Neuron (in vitro differentiated cells): ENCODE measurements at regions not wholly inside any gene's neighbourhood (a gene's known extent, or its start where the extent isn't known, plus 50 kb on each side); places are given as distances from the start of the nearest gene placed in this dataset.
"Not testable (repeated sequence)": the region's sequence is repeated elsewhere in the genome, so short reads cannot be mapped to it uniquely, and the experiment has no call there.

ENCODE experiments used
- H2AFZ ChIP-seq: one replicate; pipeline ENCODE4 v1.6.1; 2013; ENCODE audit warnings: low read depth, mild to moderate bottlenecking, inconsistent platforms, low read length, moderate library complexity
- H3K27me3 ChIP-seq: one replicate; pipeline ENCODE4 v1.6.1; 2013; ENCODE audit warnings: low read length; ENCODE audit not compliant: insufficient read depth
- H3K36me3 ChIP-seq: one replicate; pipeline ENCODE4 v1.6.1; 2013; ENCODE audit warnings: low read length; ENCODE audit not compliant: insufficient read depth
- H3K4me1 ChIP-seq: one replicate; pipeline ENCODE4 v1.6.1; 2013; ENCODE audit warnings: low read length; ENCODE audit not compliant: insufficient read depth
- H3K4me3 ChIP-seq: 2 replicates; pipeline ENCODE4 v1.5.1; 2013; ENCODE audit warnings: mild to moderate bottlenecking, low read length, moderate library complexity
- H3K9me3 ChIP-seq: one replicate; pipeline ENCODE4 v1.6.1; 2013; ENCODE audit warnings: low read length

DNA sequence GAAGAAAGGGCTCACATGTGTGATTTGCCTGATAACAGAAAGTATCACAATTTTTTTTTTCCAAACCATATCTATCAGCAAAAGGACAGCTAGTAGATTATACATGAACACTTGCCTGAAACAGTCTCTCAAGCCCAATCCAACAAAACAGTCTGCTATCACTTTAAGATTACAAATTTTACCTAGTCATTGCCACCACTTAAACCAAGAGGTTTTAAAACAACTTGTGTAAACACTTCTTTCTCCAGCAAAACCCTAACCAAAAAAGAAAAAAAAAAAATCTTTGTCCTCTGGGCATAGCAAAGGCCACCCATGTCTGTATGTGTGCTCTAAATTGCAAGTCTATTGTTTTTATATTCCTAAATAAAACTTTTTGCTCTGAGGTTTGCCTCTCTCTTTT is 1568.4 kb downstream of the GRIK2 start:
- Histone ChIP-seq H2AFZ (no peak overlapping the region), H3K4me1 (no peaks in the 10 kb centered on the region), H3K27me3 (no peaks in the 10 kb centered on the region), H3K9me3 (no peaks in the 10 kb centered on the region), H3K36me3 (no peaks in the 10 kb centered on the region), H3K4me3 (no peak overlapping the region)

- Histone ChIP-seq H3K27me3 (no peaks in the 10 kb centered on the region), H3K4me1 (no peaks in the 10 kb centered on the region), H3K36me3 (no peaks in the 10 kb centered on the region), H2AFZ (no peak overlapping the region), H3K4me3 (no peak overlapping the region), H3K9me3 (no peaks in the 10 kb centered on the region)
Observed at GRCh38 chr6:102950967-102951366, 1557.5 kb downstream of the GRIK2 start.

DNA sequence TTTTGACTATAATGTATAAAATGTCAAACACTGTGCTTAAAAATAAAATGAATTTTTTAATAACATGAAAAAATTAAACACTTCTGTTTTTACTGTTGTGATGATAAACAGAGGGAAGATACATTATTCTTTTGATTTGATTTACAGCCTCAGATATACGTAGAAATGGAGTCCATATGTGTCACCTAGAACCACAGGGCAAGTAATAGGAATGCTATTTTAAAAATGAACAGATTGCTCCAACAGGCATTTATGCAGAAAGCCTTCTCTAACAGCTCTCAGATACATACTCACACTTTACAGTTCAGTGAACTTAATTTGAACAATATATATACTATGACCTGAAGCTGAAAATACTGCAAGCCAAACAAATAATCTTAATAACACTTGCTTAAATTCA is 1551.0 kb downstream of the GRIK2 start:
- Histone ChIP-seq H3K27me3 (no peaks in the 10 kb centered on the region), H2AFZ (no peak overlapping the region), H3K4me3 (no peak overlapping the region), H3K9me3 (no peaks in the 10 kb centered on the region), H3K4me1 (no peaks in the 10 kb centered on the region), H3K36me3 (no peaks in the 10 kb centered on the region)

- no peaks in the 10 kb centered on the region for H3K27me3 ChIP-seq
- H2AFZ ChIP-seq: no peak overlapping the region
- H3K36me3 ChIP-seq: no peaks in the 10 kb centered on the region
- no peaks in the 10 kb centered on the region for H3K9me3 ChIP-seq
- H3K4me1 ChIP-seq: no peaks in the 10 kb centered on the region
- no peak overlapping the region for H3K4me3 ChIP-seq
Observed at GRCh38 chr6:102942206-102942605, 1548.7 kb downstream of the GRIK2 start.

GRCh38 chr6:102936959-102937358 is 1543.5 kb downstream of the GRIK2 start:
- Histone ChIP-seq H3K4me3 (no peak overlapping the region), H2AFZ (no peak overlapping the region), H3K27me3 (no peaks in the 10 kb centered on the region), H3K9me3 (no peaks in the 10 kb centered on the region), H3K36me3 (no peaks in the 10 kb centered on the region), H3K4me1 (no peaks in the 10 kb centered on the region)

GRCh38 chr6:102928109-102928508 is 1534.6 kb downstream of the GRIK2 start:
- Histone ChIP-seq H3K27me3 (no peaks in the 10 kb centered on the region), H3K4me1 (no peaks in the 10 kb centered on the region), H3K9me3 (no peaks in the 10 kb centered on the region), H2AFZ (no peak overlapping the region), H3K4me3 (no peak overlapping the region), H3K36me3 (no peaks in the 10 kb centered on the region)

GRCh38 chr6:102918161-102918560 is 1524.7 kb downstream of the GRIK2 start:
- Histone ChIP-seq H3K9me3 (no peaks in the 10 kb centered on the region), H3K27me3 (no peaks in the 10 kb centered on the region), H3K36me3 (no peaks in the 10 kb centered on the region), H3K4me3 (no peak overlapping the region), H3K4me1 (no peaks in the 10 kb centered on the region), H2AFZ (no peak overlapping the region)

- Histone ChIP-seq H3K27me3 (no peaks in the 10 kb centered on the region), H2AFZ (no peak overlapping the region), H3K9me3 (no peaks in the 10 kb centered on the region), H3K4me1 (no peaks in the 10 kb centered on the region), H3K36me3 (no peaks in the 10 kb centered on the region), H3K4me3 (no peak overlapping the region)
Observed at GRCh38 chr6:102911571-102911970, 1518.1 kb downstream of the GRIK2 start.

- H3K9me3 ChIP-seq, H3K27me3 ChIP-seq, H3K4me1 ChIP-seq, H2AFZ ChIP-seq, H3K36me3 ChIP-seq, H3K4me3 ChIP-seq: not testable (repeated sequence)
Observed at GRCh38 chr6:102910701-102911139, 1517.2 kb downstream of the GRIK2 start.

GRCh38 chr6:102907181-102907580 is 1513.7 kb downstream of the GRIK2 start:
- no peaks in the 10 kb centered on the region for H3K4me1 ChIP-seq
- no peak overlapping the region for H3K4me3 ChIP-seq
- no peaks in the 10 kb centered on the region for H3K27me3 ChIP-seq
- H3K36me3 ChIP-seq: no peaks in the 10 kb centered on the region
- H3K9me3 ChIP-seq: no peaks in the 10 kb centered on the region
- H2AFZ ChIP-seq: no peak overlapping the region

DNA sequence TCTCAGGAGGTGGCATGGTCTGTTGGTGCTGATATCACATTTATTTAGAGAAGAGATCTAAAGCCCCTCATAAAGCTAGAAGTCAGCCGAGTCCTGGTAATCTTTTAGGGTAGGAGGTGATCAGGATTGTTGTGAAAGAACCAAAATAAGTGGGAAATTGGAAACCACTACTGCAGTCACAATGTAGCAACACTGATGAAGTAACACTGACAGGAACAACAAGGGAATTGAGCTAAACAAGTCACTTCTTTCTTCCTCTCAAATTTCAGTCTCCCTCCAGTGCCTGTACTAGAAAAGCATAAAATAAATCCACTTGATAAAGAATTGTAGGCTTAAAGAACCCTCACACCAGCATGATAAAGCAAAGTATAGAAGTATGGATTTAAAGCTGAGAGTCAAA is 1509.0 kb downstream of the GRIK2 start:
- Histone ChIP-seq H3K4me1 (no peaks in the 10 kb centered on the region), H2AFZ (no peak overlapping the region), H3K4me3 (no peak overlapping the region), H3K9me3 (no peaks in the 10 kb centered on the region), H3K36me3 (no peaks in the 10 kb centered on the region), H3K27me3 (peaks cover 2% of the 10 kb centered on the region)

GRCh38 chr6:102895683-102896082 is 1502.2 kb downstream of the GRIK2 start:
- Histone ChIP-seq H2AFZ (no peak overlapping the region), H3K4me1 (no peaks in the 10 kb centered on the region), H3K4me3 (no peak overlapping the region), H3K9me3 (no peaks in the 10 kb centered on the region), H3K36me3 (no peaks in the 10 kb centered on the region), H3K27me3 (peaks cover under 1% of the 10 kb centered on the region)

DNA sequence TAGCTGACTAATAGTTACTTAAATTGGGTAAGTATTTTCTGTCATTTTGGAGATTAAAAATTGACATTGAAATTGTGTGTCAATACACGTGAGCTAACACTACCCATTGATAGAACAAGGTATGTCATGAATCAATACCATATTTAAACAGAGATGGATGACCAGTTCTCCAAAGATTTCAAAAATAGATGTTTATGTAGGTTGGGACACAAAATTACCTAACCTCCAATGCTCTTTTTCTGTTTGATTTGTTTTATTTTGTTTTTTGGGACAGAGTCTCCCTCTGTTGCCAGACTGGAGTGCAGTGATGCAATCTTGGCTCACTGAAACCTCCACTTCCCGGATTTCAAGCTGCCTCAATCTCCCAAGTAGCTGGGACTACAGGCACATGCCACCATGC is 1491.7 kb downstream of the GRIK2 start:
- no peaks in the 10 kb centered on the region for H3K9me3 ChIP-seq
- no peak overlapping the region for H2AFZ ChIP-seq
- no peaks in the 10 kb centered on the region for H3K4me1 ChIP-seq
- no peak overlapping the region for H3K4me3 ChIP-seq
- H3K27me3 ChIP-seq: no peaks in the 10 kb centered on the region
- H3K36me3 ChIP-seq: no peaks in the 10 kb centered on the region

- Histone ChIP-seq H3K4me1 (peaks cover 2% of the 10 kb centered on the region), H3K9me3 (no peaks in the 10 kb centered on the region), H3K27me3 (no peaks in the 10 kb centered on the region), H3K4me3 (no peak overlapping the region), H3K36me3 (no peaks in the 10 kb centered on the region), H2AFZ (no peak overlapping the region)
Observed at GRCh38 chr6:102853249-102853955, 1459.9 kb downstream of the GRIK2 start.
